ENCODE measurements at regions not wholly inside any gene's neighbourhood (a gene's known extent, or its start where the extent isn't known, plus 50 kb on each side); places are given as distances from the start of the nearest gene placed in this dataset.

DNA sequence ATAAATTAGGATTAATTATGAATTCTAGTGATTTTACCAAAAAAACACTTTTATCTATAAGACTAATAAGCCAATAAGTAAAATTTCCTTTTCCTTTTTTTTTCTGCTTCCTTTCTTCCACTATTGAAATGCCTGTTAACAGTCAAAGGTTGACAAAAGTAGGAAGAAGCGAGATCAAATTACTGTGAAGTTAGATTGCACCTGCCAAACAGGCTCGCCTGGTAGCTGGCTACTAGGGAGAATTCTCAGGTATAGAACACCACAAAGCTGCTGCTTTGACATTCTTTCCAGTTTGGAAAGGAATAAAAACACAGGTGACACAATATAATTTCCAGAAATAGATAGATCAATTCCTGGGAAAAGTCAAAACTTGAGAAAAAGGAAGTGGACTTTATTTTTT lies 749.0 kb downstream of the NSUN3 start:
- no peak for FAIRE-seq
- H3K23me2 ChIP-seq (ENCODE audit: low read depth, low read length), result no peaks in the 10 kb centered on the region
- no peak overlapping the region for H2BK5ac ChIP-seq (ENCODE audit: low read depth, low read length)
- DNase-seq (ENCODE audit: low read depth in 1 of 2, low spot score in 2 of 2), result no peak
- H3K79me2 ChIP-seq (ENCODE audit: control insufficient read depth in 1 of 2, insufficient read depth in 2 of 2, low read length in 2 of 2), result no peaks in the 10 kb centered on the region
- no peaks in the 10 kb centered on the region for H3K9me3 ChIP-seq (ENCODE audit: insufficient read depth in 2 of 2, low read depth in 1 of 2, low read length in 1 of 2)
- no peak overlapping the region for H2BK120ac ChIP-seq (replicated peaks; ENCODE audit: low read depth, low read length)
- no peak overlapping the region for H2AK5ac ChIP-seq (ENCODE audit: low read depth, low read length)
- no peak overlapping the region for H2BK12ac ChIP-seq (ENCODE audit: low read depth, low read length)
- H4K8ac ChIP-seq (ENCODE audit: extremely low read depth, insufficient read depth, low read length), result no peak overlapping the region
- H3K4ac ChIP-seq (replicated peaks; ENCODE audit: insufficient read length, low read depth, low read length), result no peak overlapping the region
- ChIA-PET CTCF (ENCODE audit: partially characterized antibody) (no interaction called here), POLR2A (ENCODE audit: partially characterized antibody) (no interaction called here)
- no peaks in the 10 kb centered on the region for H3K36me3 ChIP-seq (ENCODE audit: control insufficient read depth in 2 of 4, insufficient read depth in 4 of 4, low read length in 3 of 4)
- H3K4me3 ChIP-seq (ENCODE audit: extremely low read depth in 1 of 4, insufficient read depth in 2 of 4, low read depth in 3 of 4, low read length in 4 of 4), result no peak overlapping the region
- H2AFZ ChIP-seq (ENCODE audit: low read length), result no peak overlapping the region
- H3K18ac ChIP-seq (ENCODE audit: extremely low read depth, low read length), result no peak overlapping the region
- H3K23ac ChIP-seq (ENCODE audit: insufficient read length), result no peak overlapping the region
- H2BK15ac ChIP-seq (ENCODE audit: low read length), result no peak overlapping the region
- H3K27me3 ChIP-seq (replicated peaks in 1 of 4; ENCODE audit: control insufficient read depth in 3 of 4, extremely low read depth in 1 of 4, insufficient read depth in 3 of 4, low read length in 3 of 4), result no peaks in the 10 kb centered on the region
- H3K4me2 ChIP-seq (ENCODE audit: insufficient read depth in 1 of 2, low read depth in 2 of 2, low read length in 2 of 2), result no peak overlapping the region
- WGBS, 2 experiments (ENCODE audit: extremely low coverage in 1 of 2, insufficient coverage in 1 of 2, insufficient read length in 1 of 2, insufficient replicate concordance in 2 of 2, low coverage in 1 of 2, low lambda C conversion rate in 2 of 2, missing lambda C conversion rate in 1 of 2), result 65% methylated on average over 2 of the region's 2 CpGs; no CpG with 5 or more reads in 1 of the 2 experiments
- no peak overlapping the region for H3K14ac ChIP-seq (ENCODE audit: insufficient read length)
- H3K27ac ChIP-seq (ENCODE audit: low read depth, low read length), result no peak overlapping the region
- no peak overlapping the region for H3K9ac ChIP-seq (replicated peaks in 1 of 4; ENCODE audit: extremely low read depth in 1 of 4, low read depth in 3 of 4, low read length in 3 of 4)
- no peak for TF ChIP-seq ASH2L (IDR thresholded peaks at IDR 0.05; ENCODE audit: low read length)
- no peak for TF ChIP-seq GABPA (IDR thresholded peaks at IDR 0.05; ENCODE audit: borderline replicate concordance, insufficient read depth, low read length)
- no peak for TF ChIP-seq CREB1 (IDR thresholded peaks at IDR 0.05)
- TF ChIP-seq CHD2 (IDR thresholded peaks at IDR 0.05; ENCODE audit: low read length), result no peak
- no peak for TF ChIP-seq RXRA (IDR thresholded peaks at IDR 0.05; ENCODE audit: insufficient read depth, low read depth, low read length)
- no peak for TF ChIP-seq FOSL1 (IDR thresholded peaks at IDR 0.05; ENCODE audit: insufficient read depth, low read depth, low read length)
- no peak for TF ChIP-seq NANOG (IDR thresholded peaks at IDR 0.05; ENCODE audit: insufficient read depth, low read depth, low read length, poor library complexity, severe bottlenecking)
- H4K91ac ChIP-seq (replicated peaks; ENCODE audit: insufficient read length, low read length), result no peak overlapping the region
- no peaks in the 10 kb centered on the region for H3K79me1 ChIP-seq (ENCODE audit: low read depth, low read length)
- H2BK20ac ChIP-seq (ENCODE audit: low read length), result no peak overlapping the region
- no peak overlapping the region for H3K56ac ChIP-seq (replicated peaks; ENCODE audit: insufficient read length, low read depth, low read length)
- H4K5ac ChIP-seq (ENCODE audit: insufficient read length, low read depth, low read length), result no peak overlapping the region
- H3K4me1 ChIP-seq (replicated peaks in 1 of 4; ENCODE audit: control insufficient read depth in 3 of 4, insufficient read depth in 4 of 4, low read length in 3 of 4), result no peaks in the 10 kb centered on the region
- no peaks in the 10 kb centered on the region for H4K20me1 ChIP-seq (replicated peaks in 1 of 2; ENCODE audit: control insufficient read depth in 1 of 2, insufficient read depth in 2 of 2, low read length in 2 of 2)

Data from H1 (cell line).